ENCODE measurements at regions not wholly inside any gene's neighbourhood (a gene's known extent, or its start where the extent isn't known, plus 50 kb on each side); places are given as distances from the start of the nearest gene placed in this dataset.

DNA sequence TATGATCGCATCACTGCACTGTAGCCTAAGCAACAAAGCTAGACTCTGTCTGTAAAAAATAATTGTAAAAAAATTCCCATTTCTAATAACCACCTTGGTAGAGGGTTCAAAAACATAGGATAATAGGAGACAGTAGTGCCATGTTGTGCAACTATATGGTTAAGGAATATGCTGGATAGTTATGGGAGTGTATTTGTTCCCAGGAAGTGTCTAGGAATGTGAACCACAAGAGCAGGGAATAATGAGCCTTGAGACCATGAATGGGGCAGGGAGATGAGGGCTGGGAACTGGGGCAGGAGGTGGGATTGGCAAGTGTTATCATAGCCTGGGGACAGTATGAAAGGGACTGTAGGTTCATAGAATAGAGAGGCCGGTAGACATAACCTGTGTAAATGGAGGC lies 50.4 kb downstream of the RUSC2 start:
- in situ Hi-C loops (cut with HindIII; ENCODE audit: low sequenced_read_pairs): no loop called here

DNA sequence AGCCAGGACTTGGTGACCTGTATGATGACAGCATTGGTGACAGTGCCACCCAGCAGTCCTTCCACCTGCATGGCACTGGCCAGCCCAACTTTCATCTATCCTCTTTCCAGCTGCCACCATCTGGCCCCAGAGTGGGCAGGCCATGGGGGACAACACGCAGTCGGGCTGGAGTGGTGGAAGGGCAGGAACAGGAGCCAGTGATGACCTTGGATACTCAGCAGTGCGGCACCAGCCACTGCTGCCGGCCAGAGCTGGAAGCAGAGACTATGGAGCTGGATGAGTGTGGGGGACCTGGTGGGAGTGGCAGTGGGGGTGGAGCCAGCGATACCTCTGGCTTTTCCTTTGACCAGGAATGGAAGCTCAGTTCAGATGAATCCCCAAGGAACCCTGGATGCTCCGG lies 56.9 kb downstream of the RUSC2 start:
- in situ Hi-C loops (cut with HindIII; ENCODE audit: low sequenced_read_pairs): no loop called here

DNA sequence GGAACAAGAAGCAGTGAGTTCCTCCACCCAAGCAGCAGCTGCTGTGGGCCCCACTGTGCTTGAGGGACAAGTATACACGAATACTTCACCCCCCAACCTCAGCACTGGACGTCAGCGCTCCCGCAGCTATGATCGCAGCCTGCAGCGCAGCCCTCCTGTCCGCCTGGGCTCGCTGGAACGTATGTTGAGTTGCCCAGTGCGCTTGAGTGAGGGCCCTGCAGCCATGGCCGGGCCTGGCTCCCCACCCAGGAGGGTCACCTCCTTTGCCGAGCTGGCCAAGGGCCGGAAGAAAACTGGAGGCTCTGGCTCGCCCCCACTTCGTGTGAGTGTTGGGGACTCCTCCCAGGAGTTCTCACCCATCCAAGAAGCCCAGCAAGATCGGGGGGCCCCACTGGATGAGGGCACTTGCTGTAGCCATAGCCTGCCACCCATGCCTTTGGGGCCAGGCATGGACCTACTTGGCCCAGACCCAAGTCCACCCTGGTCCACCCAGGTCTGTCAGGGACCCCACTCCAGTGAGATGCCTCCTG lies 57.1 kb upstream of the TESK1 start:
- in situ Hi-C loops (cut with HindIII; ENCODE audit: low sequenced_read_pairs): no loop called here

DNA sequence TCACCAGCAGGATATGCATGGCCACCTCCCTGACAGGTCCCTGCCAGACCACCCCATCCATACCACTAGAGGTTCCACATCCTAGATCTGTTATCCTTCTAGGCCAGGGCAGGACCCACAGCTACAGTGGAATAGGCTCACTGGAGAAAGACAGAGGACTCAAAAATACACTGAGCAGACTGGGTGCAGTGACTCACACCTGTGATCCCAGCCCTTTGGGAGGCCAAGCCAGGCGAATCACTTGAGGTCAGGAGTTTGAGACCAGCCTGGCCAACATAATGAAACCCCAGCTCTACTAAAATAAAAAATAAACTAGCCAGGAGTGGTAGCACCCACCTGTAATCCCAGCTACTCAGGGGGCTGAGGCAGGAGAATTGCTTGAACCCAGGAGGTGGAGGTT lies 56.5 kb upstream of the TESK1 start:
- in situ Hi-C loops (cut with HindIII; ENCODE audit: low sequenced_read_pairs): no loop called here

DNA sequence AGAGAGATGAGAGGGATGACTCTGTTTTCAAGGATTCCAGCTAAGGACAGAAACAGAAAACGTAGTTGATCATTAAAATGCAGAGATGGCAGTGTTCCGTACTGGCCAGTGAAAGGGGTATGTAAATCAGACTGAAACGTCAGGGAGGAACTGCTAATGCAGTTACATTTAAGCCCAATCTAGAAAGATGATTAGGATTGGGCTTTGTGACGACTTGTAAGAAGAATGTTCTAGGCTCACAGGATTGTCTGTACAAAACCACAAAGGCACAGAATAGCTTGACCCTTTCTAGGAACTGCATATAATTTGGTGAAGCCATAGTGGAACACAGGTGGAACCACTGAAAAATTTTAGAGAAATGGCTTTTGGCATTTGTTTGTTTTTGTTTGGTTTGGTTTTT lies 55.6 kb upstream of the TESK1 start:
- in situ Hi-C loops (cut with HindIII; ENCODE audit: low sequenced_read_pairs): no loop called here

DNA sequence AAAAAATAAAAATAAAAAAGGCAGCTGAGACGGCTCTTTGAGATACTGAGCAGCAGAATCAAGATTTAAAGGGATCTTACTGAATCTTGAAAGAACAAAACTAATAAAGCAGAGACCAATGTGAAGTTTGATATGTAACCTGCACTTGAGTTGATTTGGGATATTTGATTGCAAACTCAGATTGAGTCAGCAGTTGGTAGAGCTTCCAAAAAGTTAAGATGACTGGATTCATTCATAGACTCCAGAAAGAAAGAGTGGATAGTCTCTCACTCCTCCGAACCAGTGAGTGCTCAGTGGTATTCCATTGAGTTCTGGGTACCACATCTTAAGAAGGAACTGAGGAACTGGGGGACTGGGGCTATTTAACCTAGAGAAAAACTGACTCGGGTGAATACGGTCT lies 52.7 kb upstream of the TESK1 start:
- in situ Hi-C loops (cut with HindIII; ENCODE audit: low sequenced_read_pairs): loop anchor here (5.0 kb wide), 1 partner anchor 75 kb away; no protein-coding TSS in a partner anchor

DNA sequence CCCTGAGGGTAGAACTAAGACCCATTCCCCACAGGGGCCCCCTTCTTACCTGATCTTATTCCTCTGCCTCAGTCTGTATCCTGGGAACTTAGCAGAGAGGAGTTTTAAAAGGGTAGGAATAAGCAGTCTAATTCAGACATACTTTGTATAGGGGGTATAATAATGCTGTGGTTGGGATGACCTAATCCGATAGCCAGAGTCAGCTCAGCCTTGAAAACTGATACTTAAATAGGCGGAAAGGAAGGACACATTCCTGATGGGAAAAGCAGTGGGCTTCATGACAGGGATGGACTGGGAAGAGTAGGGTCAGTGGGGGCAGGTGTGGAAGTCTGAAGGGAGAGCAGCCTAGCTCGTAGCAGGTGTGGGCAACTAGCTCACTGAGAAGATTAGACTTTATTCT lies 52.2 kb upstream of the TESK1 start:
- in situ Hi-C loops (cut with HindIII; ENCODE audit: low sequenced_read_pairs): loop anchor here (5.0 kb wide), 1 partner anchor 76 kb away; no protein-coding TSS in a partner anchor

DNA sequence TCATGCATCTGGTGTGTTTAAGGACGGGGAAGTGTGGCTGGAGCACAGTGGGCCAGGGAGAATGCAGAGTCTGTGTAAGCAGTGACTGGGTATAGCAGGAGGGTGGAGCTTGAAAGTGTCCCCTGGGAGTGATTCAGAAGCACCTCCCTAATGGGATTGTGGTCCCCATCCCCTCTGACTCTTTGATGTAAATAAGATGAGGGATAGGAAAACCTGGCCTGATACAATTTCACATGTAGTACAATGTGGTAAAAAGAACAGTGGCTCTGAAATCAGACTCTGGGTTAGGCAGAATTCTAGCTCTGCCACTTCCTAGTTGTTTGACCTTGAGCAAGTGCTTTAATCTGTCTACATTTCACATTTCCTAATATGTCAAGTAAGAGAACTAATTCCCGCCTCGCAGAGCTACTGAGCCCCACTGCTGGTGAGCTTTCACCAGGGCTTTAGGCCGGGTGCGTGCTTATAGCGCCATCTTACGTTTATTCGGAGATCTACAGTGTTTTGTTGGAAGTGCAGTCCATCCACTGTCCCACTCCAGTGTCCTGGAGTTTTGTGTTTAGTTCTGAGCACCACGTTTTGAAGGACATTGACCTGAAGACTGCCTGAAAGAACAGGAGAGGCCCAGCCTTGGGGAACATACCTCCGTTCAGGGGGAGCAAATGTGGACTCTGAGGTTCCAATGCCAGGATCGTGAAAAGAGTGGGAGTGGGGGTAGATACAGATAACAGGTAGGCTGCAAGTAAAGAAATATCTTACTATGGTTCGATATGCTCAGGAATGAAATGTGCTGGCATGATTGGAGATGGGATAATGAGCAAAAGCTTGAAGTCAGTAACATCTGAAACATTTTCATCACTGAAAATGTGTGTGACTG lies 51.2 kb upstream of the TESK1 start:
- in situ Hi-C loops (cut with HindIII; ENCODE audit: low sequenced_read_pairs): loop anchor here (5.0 kb wide), 1 partner anchor 77 kb away; no protein-coding TSS in a partner anchor

DNA sequence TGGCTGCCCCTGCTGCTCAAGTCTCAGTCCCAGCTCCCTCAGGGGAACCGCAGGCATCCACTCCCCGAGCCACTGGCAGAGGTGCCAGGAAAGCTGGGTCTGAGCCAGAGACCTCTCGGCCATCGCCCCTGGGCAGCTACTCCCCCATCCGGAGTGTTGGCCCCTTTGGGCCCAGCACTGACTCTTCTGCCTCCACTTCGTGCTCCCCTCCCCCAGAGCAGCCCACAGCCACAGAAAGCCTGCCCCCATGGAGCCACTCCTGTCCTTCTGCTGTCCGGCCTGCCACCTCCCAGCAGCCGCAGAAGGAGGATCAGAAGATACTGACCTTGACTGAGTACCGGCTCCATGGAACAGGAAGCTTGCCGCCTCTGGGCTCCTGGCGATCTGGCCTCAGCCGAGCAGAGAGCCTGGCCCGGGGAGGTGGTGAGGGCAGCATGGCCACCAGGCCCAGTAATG lies 49.8 kb upstream of the TESK1 start:
- in situ Hi-C loops (cut with HindIII; ENCODE audit: low sequenced_read_pairs): no loop called here
